ENCODE measurements at regions not wholly inside any gene's neighbourhood (a gene's known extent, or its start where the extent isn't known, plus 50 kb on each side); places are given as distances from the start of the nearest gene placed in this dataset.

- TF ChIP-seq, protein P1, sequence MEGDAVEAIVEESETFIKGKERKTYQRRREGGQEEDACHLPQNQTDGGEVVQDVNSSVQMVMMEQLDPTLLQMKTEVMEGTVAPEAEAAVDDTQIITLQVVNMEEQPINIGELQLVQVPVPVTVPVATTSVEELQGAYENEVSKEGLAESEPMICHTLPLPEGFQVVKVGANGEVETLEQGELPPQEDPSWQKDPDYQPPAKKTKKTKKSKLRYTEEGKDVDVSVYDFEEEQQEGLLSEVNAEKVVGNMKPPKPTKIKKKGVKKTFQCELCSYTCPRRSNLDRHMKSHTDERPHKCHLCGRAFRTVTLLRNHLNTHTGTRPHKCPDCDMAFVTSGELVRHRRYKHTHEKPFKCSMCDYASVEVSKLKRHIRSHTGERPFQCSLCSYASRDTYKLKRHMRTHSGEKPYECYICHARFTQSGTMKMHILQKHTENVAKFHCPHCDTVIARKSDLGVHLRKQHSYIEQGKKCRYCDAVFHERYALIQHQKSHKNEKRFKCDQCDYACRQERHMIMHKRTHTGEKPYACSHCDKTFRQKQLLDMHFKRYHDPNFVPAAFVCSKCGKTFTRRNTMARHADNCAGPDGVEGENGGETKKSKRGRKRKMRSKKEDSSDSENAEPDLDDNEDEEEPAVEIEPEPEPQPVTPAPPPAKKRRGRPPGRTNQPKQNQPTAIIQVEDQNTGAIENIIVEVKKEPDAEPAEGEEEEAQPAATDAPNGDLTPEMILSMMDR (conservative IDR thresholded peaks at IDR 0.05; ENCODE audit: low read depth, low read length), result no peak
- no peak for TF ChIP-seq EZH2 (IDR thresholded peaks at IDR 0.05; ENCODE audit: borderline replicate concordance, low read depth, low read length, poor library complexity, severe bottlenecking)
These were observed 188.1 kb downstream of the ADAM29 start for GRCh38 chr4:175106301-175106700.
